GM15510 (cell line): ENCODE measurements at regions not wholly inside any gene's neighbourhood (a gene's known extent, or its start where the extent isn't known, plus 50 kb on each side); places are given as distances from the start of the nearest gene placed in this dataset.

Experiments
- POLR2A ChIP-seq: IDR thresholded peaks from 3 replicates; pipeline ENCODE4 v1.6.1; 2011; ENCODE audit warnings: borderline replicate concordance; ENCODE audit not compliant: insufficient read length; ENCODE audit errors: extremely low read depth

DNA sequence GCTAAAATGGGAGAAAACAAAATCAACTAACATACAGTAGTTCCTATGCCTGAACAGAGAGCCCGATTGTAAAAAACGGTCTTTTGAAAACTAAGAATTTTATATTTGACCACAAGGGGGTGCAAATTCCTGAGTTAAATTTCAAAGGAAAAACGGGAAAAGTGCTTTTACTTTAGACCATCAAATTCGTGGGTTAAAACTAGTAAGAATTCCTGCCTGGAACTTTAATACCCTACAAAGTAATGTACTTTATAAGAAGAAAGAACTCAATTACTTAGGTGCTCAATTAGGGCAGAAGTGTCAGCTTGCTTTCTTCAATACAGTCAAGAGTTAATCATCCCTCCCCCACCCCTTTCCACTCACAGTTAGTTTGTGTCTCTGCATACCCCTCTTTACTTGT lies 69.8 kb downstream of the KCNRG start:
- TF ChIP-seq POLR2A, result no peak

DNA sequence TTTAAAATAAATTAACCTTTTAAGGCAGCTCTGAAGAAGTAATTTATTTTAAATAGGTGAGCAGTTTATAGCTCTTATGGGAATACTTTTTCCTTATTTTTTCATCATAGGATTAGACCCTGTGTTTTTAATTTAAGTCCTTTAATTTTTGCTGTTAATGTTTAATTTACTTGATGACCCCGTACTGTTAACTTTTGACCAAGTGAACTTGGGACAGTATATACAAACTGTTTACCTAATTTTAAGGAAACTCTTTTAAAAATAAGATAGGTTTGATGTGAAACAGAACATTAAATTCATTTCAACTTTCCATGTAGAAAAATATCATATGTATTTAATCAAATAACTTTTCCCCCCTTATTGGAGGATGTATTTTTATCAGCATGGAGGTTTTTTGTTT lies 74.4 kb downstream of the KCNRG start:
- no peak for TF ChIP-seq POLR2A

DNA sequence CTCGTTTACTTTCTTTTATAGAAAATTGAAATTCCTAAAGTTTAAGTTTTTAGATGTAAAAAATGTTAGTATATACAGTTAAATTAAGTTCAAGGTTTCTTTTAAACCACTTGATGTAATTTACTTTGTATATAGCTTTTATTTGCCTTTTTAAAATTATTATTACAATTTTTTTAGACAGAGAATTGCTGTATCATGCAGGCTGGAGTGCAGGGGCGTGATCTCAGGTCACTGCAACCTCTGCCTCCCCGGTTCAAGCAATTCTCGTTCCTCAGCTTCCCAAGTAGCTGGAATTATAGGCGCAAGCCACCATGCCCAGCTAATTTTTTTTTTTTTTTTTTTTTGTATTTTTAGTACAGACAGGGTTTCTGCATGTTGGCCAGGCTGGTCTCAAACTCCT lies 75.0 kb downstream of the KCNRG start:
- TF ChIP-seq POLR2A, result no peak

DNA sequence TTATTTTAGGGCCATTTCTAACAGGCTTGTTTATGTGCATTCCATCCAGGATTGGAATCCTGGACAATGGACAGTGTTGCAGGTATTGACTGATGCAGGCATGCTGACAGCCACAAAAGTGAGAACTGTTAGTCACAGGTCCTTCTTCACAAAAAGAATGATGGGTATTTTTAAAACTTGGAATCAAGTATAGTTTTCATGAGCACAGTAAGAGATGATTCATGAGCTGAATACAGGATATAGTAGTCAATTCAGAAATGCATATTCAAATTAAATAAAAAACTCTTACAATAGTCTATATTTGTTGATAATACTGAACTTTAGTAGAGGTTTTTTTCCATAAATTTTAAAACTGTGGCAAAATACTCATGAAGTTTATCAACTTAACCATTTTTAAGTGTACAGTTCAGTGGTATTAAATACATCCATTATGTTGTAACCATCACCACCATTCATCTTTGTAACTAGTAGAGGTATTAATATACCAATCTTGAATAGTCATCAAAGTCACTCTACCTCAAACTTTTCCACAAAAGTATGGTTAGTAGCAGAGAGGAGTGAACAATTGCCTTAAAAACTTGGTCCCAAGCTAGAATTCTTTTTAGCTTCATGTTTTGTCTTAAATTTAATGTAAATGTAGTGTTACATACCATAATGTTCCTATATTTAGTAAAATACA lies 79.5 kb downstream of the KCNRG start:
- no peak for TF ChIP-seq POLR2A

DNA sequence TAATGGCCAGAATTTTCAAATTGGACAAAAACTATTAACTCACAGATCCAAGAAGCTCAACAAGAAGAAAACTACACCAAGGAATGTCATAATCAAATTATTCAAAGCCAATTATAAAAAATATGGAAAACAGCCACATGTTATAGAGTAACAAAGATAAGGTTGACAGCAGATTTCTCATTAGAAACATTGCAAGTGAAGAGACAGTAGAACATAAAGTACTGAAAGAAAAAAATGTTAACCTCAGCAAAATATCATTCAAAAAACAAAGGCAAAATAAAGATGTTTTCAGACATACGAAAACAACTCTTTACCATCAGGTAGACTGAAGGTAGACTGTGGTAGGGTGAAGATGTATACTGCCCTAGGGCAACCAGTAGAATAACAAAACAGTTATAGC lies 83.4 kb downstream of the KCNRG start:
- TF ChIP-seq POLR2A, result no peak

DNA sequence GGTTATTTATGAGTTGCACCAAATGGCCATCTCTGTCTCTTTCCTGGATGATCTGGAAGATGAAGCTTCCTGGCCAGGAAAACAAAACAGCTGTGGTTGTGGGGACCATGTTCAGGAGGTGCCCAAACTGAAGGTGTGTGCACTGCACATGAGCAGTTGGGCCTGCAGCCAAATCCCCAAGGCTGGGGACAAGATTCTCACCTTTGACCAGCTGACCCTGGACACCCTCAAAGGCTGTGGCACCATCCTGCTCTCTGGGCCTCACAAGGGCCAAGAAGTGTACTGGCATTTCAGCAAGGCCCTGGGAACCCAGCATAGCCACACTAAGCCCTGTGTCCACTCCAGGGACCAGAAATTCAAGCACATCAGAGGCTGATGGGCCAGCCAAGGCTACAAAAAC lies 84.2 kb downstream of the KCNRG start:
- no peak for TF ChIP-seq POLR2A

- TF ChIP-seq POLR2A, result no peak
Observed at GRCh38 chr13:50101590-50101989, 86.3 kb downstream of the KCNRG start.

GRCh38 chr13:50104493-50104892 lies 89.2 kb downstream of the KCNRG start:
- no peak for TF ChIP-seq POLR2A

DNA sequence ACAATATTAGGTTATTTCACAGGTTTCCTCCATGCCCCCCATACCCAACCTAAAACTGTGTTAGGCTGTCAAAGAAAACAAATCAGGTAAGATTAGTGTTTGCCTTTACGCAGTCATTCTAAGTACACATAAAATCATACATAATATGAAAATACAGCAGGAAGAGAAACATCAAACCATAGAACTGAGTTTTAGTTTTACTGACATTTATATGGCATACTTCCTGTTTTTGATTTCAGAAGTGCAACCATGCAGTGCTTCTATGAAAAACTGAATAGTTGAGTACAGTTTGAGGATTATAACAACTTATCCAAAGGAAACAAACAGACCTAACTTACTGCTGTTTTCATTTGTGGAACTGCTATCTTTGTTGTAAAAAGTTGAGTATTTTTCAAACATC lies 91.3 kb downstream of the KCNRG start:
- no peak for TF ChIP-seq POLR2A

DNA sequence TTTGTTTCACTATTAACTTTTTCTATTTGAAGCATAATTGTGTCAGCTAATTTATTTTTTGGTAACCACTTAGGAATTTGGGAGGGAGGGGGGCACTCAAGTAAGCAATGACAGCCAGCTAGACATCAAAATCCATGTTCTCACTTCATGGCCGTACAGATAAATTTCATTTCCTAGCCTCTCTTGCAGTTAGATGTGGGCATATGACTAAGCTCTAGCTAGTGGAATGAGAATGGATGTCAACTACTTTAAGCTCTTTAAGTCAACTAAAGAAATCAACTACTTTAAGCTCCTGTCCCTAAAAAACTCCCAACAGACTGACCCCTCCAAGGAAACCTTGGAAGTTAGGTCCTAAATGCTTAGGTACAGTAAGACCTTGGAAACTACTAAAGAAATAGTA lies 92.0 kb downstream of the KCNRG start:
- TF ChIP-seq POLR2A, result no peak

- no peak for TF ChIP-seq POLR2A
Observed at GRCh38 chr13:50114961-50115360, 99.7 kb downstream of the KCNRG start.

GRCh38 chr13:50115695-50116094 lies 100.5 kb downstream of the KCNRG start:
- TF ChIP-seq POLR2A, result no peak

DNA sequence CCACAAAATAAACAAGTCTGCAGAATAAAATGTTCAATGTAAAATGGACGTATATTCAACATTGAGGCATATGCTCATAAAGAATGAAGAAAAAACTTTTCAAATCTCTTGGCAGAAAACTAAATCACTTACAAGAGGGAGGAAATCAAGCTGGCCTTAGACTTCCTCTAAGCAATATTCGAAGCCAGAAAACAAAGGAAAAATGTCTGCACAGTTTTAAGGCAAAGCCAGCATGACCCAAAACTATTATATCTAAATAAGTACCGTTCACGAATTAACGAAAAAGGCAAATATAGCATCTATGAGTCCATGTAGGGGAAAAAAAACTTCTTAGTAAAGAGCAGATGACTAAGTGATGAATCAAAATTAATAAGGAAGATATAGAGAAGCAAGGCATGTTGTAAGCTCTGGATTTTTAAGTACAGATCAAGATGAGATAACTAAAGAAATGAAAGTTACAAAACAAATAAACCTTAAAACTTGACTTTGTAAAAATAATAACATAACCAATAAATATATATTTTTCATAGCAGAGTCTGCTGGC lies 101.3 kb downstream of the KCNRG start:
- TF ChIP-seq POLR2A, result no peak

DNA sequence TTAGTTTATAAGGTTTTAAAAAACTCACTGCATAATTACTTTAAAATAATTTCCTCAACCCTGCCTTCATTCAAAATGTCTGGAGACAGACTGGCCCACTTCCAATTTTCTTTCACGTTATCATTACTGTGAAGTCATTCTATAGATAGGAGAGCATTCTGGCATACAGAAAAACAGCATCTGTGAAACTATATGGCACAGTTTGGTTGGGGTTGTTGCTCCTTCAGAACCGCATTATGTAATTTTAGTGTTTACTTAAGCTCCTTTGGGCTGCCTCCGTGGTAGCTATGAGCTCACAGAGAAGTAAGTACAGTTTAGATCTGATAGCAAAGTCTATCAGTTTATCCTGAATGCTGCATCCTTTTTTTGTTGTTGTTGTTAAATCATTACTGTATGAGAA lies 104.3 kb downstream of the KCNRG start:
- no peak for TF ChIP-seq POLR2A

- no peak for TF ChIP-seq POLR2A
Observed at GRCh38 chr13:50122455-50122854, 107.2 kb downstream of the KCNRG start.

DNA sequence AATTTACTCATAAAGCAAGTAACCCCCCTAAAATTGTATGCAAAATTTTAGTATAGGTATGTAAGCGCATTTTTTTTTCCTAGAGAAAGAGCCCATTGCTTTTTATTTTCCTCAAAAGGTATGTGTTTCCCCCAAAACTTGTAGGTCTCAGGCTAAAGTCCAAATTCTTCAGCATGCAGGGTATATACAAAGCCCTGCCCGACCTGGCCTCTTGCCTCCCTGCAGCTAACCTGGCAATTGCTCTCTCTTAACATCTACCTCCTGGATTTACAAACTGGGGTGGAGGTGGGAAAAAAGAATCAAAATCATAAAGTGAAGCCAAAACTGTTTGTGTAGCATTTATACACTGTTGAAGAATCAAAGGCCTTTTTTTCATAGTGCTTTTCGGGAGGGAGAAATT lies 107.8 kb downstream of the KCNRG start:
- no peak for TF ChIP-seq POLR2A

GRCh38 chr13:50123515-50123861 lies 108.2 kb downstream of the KCNRG start:
- no peak for TF ChIP-seq POLR2A

DNA sequence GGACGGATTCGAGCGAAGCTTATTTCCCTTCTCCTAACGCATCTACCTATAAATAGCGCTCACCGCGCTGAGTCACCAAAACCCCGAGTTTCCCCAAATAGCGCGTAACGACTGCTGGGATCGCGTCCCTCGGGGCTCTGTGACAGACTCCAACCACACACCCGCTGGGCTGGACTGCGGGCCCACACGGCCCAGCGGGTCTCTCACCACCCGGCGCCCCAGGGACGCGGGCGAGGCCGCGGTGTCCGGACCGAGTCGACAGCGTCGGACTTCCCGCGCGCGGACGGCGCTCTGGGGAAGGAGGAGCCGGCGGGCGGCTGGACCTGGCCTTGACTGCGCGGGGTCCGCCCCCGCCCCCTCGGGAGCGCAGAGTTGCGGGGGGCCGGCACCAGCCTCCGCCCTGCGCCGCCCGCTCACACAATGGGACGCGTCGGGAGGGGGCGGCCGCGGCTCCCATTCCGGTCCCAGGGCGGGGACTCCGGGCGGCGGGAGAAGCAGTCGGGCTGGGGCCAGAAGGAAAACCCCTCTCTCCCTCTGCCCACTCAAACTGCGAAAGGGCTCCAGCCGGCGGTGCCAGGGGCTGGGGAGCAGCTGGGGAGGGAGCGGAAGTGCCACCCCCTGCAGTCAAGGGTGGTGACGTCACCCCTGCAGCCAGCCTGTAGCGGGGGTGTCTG lies 108.8 kb downstream of the KCNRG start:
- TF ChIP-seq POLR2A, result peak; percentile 52
